ENCODE measurements at regions not wholly inside any gene's neighbourhood (a gene's known extent, or its start where the extent isn't known, plus 50 kb on each side); places are given as distances from the start of the nearest gene placed in this dataset.

- no peak overlapping the region for H3K9ac ChIP-seq (ENCODE audit: low read depth in 2 of 2, low read length in 2 of 2)
- TF ChIP-seq CTCF (IDR thresholded peaks at IDR 0.05) = peak; percentile 46
- H3K36me3 ChIP-seq = no peaks in the 10 kb centered on the region
- H3K4me1 ChIP-seq = no peaks in the 10 kb centered on the region
- intact Hi-C loops (cut with DNase I) = no loop called here
- DNase-seq = no peak
- H3K9me3 ChIP-seq = no peaks in the 10 kb centered on the region
- H3K27me3 ChIP-seq = peaks cover 3% of the 10 kb centered on the region
- no peak overlapping the region for H3K4me3 ChIP-seq
- no peak overlapping the region for H3K27ac ChIP-seq
These were observed 51.0 kb upstream of the NHSL2 start for GRCh38 chrX:71859637-71860036.

Measured in colonic mucosa (tissue), 4 donors.